Smooth muscle cell (in vitro differentiated cells): ENCODE measurements at regions not wholly inside any gene's neighbourhood (a gene's known extent, or its start where the extent isn't known, plus 50 kb on each side); places are given as distances from the start of the nearest gene placed in this dataset.

Experiments used
- DNase-seq: peaks from one replicate; lab custom pipeline; 2025; ENCODE audit not compliant: unreplicated experiment; lab: John Stamatoyannopoulos, UW
- H2AFZ ChIP-seq: fragments of 200-600 bp; sonication (generic); 2 replicates; pipeline ENCODE4 v1.6.0; 2016; ENCODE audit warnings: antibody characterized with exemption, low read depth, mild to moderate bottlenecking
- H3F3A ChIP-seq: fragments of 200-600 bp; sonication (generic); 2 replicates; pipeline ENCODE4 v1.6.0; 2017; ENCODE audit warnings: antibody characterized with exemption, low read depth
- H3K27ac ChIP-seq: fragments of 200-600 bp; sonication (generic); 2 replicates; pipeline ENCODE4 v1.5.1; 2016; ENCODE audit warnings: low read depth, mild to moderate bottlenecking
- H3K27me3 ChIP-seq: fragments of 200-600 bp; sonication (generic); 2 replicates; pipeline ENCODE4 v1.6.1; 2016; ENCODE audit warnings: low read depth, mild to moderate bottlenecking
- H3K36me3 ChIP-seq: fragments of 200-600 bp; sonication (generic); 2 replicates; pipeline ENCODE4 v1.5.1; 2016; ENCODE audit warnings: low read depth
- H3K4me1 ChIP-seq: fragments of 200-600 bp; sonication (generic); 2 replicates; pipeline ENCODE4 v1.5.1; 2016; ENCODE audit warnings: low read depth
- H3K4me2 ChIP-seq: fragments of 200-600 bp; sonication (generic); 2 replicates; pipeline ENCODE4 v1.6.0; 2016; ENCODE audit warnings: mild to moderate bottlenecking
- H3K4me3 ChIP-seq: fragments of 200-600 bp; sonication (generic); 2 replicates; pipeline ENCODE4 v1.5.1; 2016; ENCODE audit warnings: mild to moderate bottlenecking
- H3K79me2 ChIP-seq: fragments of 200-600 bp; sonication (generic); 2 replicates; pipeline ENCODE4 v1.6.0; 2016; ENCODE audit warnings: low read depth, mild to moderate bottlenecking
- H3K9ac ChIP-seq: fragments of 200-600 bp; sonication (generic); 2 replicates; pipeline ENCODE4 v1.6.0; 2016; ENCODE audit warnings: low read depth
- H3K9me3 ChIP-seq: fragments of 200-600 bp; sonication (generic); replicated peaks from 2 replicates; pipeline ENCODE4 v1.5.1; 2016; ENCODE audit warnings: low read depth
- H4K20me1 ChIP-seq: fragments of 200-600 bp; sonication (generic); 2 replicates; pipeline ENCODE4 v1.6.0; 2016; ENCODE audit warnings: low read depth
- WGBS: methylation state at CpG from one replicate; pipeline ENCODE4 v1.1.7; 2016; ENCODE audit warnings: low lambda C conversion rate; 5-methylcytosine and 5-hydroxymethylcytosine counted together
- TF ChIP-seq, protein P1 (sequence below): fragments of 200-600 bp; sonication (generic); IDR thresholded peaks from 2 replicates; pipeline ENCODE4 v1.5.1; 2017; ENCODE audit warnings: borderline replicate concordance, mild to moderate bottlenecking, antibody characterized with exemption; ENCODE audit not compliant: insufficient read depth, poor library complexity, severe bottlenecking

DNA sequence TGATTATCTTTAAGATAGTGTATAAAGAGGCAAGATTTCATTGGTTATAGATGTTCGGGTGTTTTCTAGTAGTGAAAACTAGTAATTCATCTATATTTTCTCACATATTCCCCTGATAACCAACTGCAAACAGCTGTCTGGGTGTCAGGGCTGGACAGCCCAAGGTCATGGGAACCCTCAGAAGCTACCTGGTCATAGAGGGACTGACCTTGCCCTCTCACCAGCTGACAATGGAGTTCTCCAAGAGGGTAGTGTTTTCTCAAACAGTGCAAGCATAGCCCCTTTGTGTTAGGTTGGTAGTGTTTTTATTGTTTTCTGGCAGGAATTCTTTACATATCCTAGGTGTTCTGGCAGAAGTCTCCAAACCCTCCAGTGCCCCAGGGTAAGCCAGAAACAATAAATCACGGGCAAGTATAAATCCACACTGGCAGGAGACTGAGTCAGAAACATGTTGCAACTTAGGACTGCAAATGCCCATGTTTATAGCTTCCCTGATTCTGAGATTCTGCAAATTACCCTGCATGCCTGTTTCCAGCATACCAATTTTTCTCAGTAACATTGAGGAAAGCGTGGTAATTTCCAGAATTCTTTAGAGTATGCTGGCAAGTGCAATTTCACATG, 82.8 kb upstream of the ATP1A1 start:
- TF ChIP-seq, protein P1, sequence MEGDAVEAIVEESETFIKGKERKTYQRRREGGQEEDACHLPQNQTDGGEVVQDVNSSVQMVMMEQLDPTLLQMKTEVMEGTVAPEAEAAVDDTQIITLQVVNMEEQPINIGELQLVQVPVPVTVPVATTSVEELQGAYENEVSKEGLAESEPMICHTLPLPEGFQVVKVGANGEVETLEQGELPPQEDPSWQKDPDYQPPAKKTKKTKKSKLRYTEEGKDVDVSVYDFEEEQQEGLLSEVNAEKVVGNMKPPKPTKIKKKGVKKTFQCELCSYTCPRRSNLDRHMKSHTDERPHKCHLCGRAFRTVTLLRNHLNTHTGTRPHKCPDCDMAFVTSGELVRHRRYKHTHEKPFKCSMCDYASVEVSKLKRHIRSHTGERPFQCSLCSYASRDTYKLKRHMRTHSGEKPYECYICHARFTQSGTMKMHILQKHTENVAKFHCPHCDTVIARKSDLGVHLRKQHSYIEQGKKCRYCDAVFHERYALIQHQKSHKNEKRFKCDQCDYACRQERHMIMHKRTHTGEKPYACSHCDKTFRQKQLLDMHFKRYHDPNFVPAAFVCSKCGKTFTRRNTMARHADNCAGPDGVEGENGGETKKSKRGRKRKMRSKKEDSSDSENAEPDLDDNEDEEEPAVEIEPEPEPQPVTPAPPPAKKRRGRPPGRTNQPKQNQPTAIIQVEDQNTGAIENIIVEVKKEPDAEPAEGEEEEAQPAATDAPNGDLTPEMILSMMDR = no peak
- DNase-seq = no peak
- H3K4me2 ChIP-seq = peak overlapping the region; percentile 11
- H3K9ac ChIP-seq = no peak overlapping the region
- no peaks in the 10 kb centered on the region for H3K27me3 ChIP-seq
- 55% methylated on average over 3 of the region's 3 CpGs for WGBS
- peaks cover 4% of the 10 kb centered on the region for H3K4me1 ChIP-seq
- H3K4me3 ChIP-seq = no peak overlapping the region
- no peaks in the 10 kb centered on the region for H3F3A ChIP-seq
- H3K36me3 ChIP-seq = no peaks in the 10 kb centered on the region
- no peaks in the 10 kb centered on the region for H4K20me1 ChIP-seq
- H3K9me3 ChIP-seq = no peaks in the 10 kb centered on the region
- no peak overlapping the region for H3K27ac ChIP-seq
- no peaks in the 10 kb centered on the region for H3K79me2 ChIP-seq
- H2AFZ ChIP-seq = no peak overlapping the region

DNA sequence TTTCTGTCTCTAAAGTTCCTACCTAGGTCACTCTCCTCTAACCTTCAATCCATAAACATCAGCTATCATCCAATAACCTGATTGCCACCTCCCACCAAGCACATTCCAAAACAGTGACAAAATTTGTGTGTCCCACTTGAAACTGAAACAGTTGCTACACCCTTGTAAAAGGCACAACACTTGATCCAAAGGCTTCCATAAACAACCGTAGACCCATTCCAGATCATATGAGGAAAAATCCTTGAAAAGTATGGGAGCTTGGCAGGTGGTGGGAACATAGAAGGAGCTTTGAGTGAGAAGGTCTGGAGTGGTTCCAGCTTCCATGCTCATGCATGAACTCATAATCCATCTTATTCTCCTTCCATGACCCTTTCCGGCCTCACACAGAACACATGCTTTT, 82.0 kb upstream of the ATP1A1 start:
- no peak for DNase-seq
- no peaks in the 10 kb centered on the region for H3K79me2 ChIP-seq
- TF ChIP-seq, protein P1 = no peak
- 89% methylated on average over 2 of the region's 2 CpGs for WGBS
- no peak overlapping the region for H3K4me2 ChIP-seq
- H3K27me3 ChIP-seq = no peaks in the 10 kb centered on the region
- no peak overlapping the region for H3K9ac ChIP-seq
- H2AFZ ChIP-seq = no peak overlapping the region
- H4K20me1 ChIP-seq = no peaks in the 10 kb centered on the region
- no peak overlapping the region for H3K27ac ChIP-seq
- no peak overlapping the region for H3K4me3 ChIP-seq
- no peaks in the 10 kb centered on the region for H3F3A ChIP-seq
- H3K9me3 ChIP-seq = no peaks in the 10 kb centered on the region
- H3K4me1 ChIP-seq = peaks cover 4% of the 10 kb centered on the region
- H3K36me3 ChIP-seq = no peaks in the 10 kb centered on the region

DNA sequence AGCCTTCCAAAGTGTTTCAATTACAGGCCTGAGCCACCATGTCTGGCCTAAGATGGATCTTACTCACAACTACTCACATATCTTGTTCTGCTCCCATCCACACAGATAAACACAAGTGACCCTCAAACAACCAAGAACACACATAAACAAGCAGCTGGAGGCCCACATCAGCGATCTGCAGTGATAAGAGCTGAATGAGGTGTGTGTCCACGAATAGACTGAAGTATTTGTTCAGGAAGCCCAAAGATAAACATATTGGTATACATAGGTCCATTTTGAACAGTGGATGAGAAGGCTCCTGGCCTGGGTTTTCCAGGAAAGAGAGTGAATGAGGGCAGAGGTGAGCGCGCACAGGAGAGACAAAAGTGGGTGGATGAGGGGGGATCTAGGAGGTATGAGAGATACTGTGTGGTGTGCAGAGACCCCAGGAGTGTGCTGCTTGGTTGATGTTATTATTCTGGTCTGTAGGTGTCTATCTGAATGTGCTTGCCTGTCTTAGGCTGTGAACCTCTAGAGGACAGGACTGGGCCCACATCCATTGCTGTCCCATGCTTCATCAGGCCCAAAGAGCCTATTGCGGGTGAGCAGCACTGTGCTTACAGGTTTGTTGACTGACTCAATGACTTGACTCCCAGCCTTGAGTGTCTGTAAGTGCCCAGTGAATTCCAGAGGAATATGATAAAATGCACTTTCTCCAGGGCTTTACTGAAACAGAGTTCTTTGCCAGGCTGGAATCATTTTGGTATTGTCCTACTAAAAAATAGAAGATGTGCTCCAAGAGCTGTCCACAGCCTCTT, 79.9 kb upstream of the ATP1A1 start:
- Histone ChIP-seq H4K20me1 (no peaks in the 10 kb centered on the region), H3K9me3 (no peaks in the 10 kb centered on the region), H3K4me2 (no peak overlapping the region), H3K4me3 (no peak overlapping the region), H3K36me3 (no peaks in the 10 kb centered on the region), H3K9ac (no peak overlapping the region), H3K27ac (no peak overlapping the region), H3K4me1 (peaks cover 4% of the 10 kb centered on the region), H3K79me2 (no peaks in the 10 kb centered on the region), H2AFZ (no peak overlapping the region), H3F3A (no peaks in the 10 kb centered on the region), H3K27me3 (no peaks in the 10 kb centered on the region)
- DNase-seq = no peak
- 87% methylated on average over 5 of the region's 5 CpGs for WGBS
- TF ChIP-seq, protein P1 = no peak
